GM06990 (cell line): ENCODE measurements at regions not wholly inside any gene's neighbourhood (a gene's known extent, or its start where the extent isn't known, plus 50 kb on each side); places are given as distances from the start of the nearest gene placed in this dataset.

Experiments used
- DNase-seq: peaks from one replicate; pipeline ENCODE4 v3.0.0-alpha.2; 2011; ENCODE audit not compliant: insufficient read length; ENCODE audit errors: extremely low read depth
- H3K27me3 ChIP-seq: replicated peaks from 2 replicates; pipeline ENCODE4 v1.6.0; 2011; ENCODE audit warnings: low read length; ENCODE audit not compliant: control insufficient read depth, insufficient read depth
- H3K36me3 ChIP-seq: 2 replicates; pipeline ENCODE4 v1.5.1; 2011; ENCODE audit warnings: low read length; ENCODE audit not compliant: control insufficient read depth, insufficient read depth
- H3K4me3 ChIP-seq: replicated peaks from 2 replicates; pipeline ENCODE4 v1.5.1; 2011; ENCODE audit warnings: low read depth, mild to moderate bottlenecking, control low read depth, low read length
- TF ChIP-seq, protein P1 (sequence below): IDR thresholded peaks from 2 replicates; pipeline ENCODE4 v1.5.1; 2011; ENCODE audit warnings: low read length, control low read depth, mild to moderate bottlenecking, inconsistent platforms; ENCODE audit not compliant: insufficient read depth, poor library complexity, severe bottlenecking

DNA sequence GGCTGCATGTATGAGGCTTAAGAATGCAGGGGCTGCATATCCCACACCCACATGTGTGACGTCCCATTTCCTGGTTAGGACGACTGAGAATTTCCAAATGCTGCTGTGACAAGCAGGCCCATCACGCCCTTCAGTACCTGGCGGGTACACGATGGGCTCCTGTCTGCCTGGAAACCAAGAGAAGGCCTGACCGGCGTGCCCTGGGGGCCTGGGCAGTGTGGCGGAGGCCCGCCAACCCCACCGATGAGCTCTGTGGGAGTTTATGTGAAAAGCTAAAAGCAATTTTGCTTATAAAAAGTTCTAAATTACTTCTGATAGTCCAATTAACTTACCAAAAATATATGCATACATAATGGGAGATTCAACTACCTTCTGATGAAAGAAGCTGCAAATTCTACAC, 837.3 kb downstream of the GALR1 start:
- H3K4me3 ChIP-seq = no peak overlapping the region
- H3K36me3 ChIP-seq = no peaks in the 10 kb centered on the region
- DNase-seq = no peak
- no peaks in the 10 kb centered on the region for H3K27me3 ChIP-seq
- TF ChIP-seq, protein P1, sequence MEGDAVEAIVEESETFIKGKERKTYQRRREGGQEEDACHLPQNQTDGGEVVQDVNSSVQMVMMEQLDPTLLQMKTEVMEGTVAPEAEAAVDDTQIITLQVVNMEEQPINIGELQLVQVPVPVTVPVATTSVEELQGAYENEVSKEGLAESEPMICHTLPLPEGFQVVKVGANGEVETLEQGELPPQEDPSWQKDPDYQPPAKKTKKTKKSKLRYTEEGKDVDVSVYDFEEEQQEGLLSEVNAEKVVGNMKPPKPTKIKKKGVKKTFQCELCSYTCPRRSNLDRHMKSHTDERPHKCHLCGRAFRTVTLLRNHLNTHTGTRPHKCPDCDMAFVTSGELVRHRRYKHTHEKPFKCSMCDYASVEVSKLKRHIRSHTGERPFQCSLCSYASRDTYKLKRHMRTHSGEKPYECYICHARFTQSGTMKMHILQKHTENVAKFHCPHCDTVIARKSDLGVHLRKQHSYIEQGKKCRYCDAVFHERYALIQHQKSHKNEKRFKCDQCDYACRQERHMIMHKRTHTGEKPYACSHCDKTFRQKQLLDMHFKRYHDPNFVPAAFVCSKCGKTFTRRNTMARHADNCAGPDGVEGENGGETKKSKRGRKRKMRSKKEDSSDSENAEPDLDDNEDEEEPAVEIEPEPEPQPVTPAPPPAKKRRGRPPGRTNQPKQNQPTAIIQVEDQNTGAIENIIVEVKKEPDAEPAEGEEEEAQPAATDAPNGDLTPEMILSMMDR = no peak

DNA sequence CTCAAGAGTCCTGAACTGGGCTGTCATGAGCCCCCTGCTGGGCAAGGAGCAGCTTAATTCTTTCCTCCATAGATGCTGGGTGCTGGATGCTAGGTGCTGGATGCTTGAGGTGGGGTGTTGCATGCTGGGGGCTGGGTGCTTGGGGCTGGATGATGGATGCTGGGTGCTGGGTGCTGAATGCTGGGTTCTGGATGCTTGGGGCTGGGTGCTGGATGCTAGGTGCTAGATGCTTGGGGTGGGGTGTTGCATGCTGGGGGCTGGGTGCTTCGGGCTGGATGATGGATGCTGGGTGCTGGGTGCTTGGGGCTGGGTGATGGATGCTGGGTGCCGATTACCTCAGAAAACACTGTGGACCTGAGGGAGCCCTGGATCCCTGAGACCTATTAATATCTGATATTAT, 837.7 kb downstream of the GALR1 start:
- TF ChIP-seq, protein P1 = no peak
- DNase-seq = no peak
- Histone ChIP-seq H3K4me3 (no peak overlapping the region), H3K27me3 (no peaks in the 10 kb centered on the region), H3K36me3 (no peaks in the 10 kb centered on the region)

DNA sequence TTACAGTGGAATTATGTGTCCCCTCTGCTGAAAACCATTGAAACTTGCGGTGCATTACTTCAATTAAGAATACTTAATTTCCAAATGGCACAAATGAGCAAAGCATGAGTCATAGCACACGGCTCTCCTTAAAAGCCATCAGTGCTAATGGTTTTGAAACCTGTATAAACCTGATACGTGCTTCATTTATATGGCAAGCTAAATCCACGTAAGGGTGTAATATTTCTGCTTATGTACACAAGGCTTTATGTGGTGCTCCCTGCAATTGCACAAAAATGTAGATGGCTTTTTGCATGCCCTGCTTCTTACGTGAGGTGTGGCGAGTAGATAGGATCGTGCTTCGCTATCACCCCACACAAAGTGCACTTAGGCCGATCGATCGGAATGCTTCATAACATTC, 840.9 kb downstream of the GALR1 start:
- no peak for DNase-seq
- H3K4me3 ChIP-seq = no peak overlapping the region
- no peaks in the 10 kb centered on the region for H3K27me3 ChIP-seq
- TF ChIP-seq, protein P1 = no peak
- H3K36me3 ChIP-seq = no peaks in the 10 kb centered on the region

DNA sequence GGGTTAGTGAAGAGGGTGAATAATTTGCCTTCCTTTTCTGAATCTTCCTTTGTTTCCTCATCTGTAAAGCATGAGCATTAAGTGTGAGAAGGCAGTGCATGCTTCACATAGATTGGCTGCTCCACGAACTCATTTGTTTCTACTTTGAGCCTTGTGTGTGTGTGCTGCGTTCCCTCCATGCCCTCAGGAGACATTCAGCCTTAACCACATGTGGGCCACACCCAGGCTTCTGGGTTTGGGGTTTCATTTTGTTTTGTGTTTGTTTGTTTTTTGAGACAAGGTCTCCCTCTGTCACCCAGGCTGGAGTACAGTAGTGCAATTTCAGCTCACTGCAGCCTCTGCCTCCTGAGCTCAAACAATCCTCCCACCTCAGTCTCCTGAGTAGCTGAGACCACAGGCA, 843.3 kb downstream of the GALR1 start:
- no peak for DNase-seq
- Histone ChIP-seq H3K4me3 (no peak overlapping the region), H3K36me3 (no peaks in the 10 kb centered on the region), H3K27me3 (no peaks in the 10 kb centered on the region)
- TF ChIP-seq, protein P1 = no peak

DNA sequence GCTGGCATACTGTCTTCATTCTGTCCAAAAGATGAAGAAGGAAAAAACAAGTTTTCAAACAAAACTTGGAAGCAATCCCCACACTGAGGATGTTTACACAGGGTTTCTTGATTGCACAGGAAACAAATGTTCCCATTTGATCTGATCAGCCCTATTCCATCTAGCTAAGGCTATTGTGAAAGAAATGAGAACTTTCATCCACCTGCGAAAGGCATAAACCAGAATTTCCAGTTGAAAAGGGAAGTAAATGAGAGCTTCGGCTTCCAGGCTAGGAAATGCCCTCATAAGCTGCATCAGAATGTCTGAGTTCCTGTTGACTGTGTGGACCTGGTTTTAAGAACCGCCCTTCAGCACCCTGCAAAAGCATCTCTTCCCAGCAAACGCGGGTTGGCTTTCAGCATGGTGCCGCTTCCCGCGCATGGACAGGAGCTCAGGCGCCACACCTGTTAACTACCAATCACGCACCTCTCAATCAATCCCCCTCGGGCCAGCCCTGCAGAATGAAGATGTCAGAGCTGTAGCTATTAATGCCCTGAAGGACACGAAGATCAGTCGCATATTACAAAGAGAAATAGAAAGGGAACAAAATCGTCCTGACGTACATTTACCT, 850.4 kb downstream of the GALR1 start:
- Histone ChIP-seq H3K4me3 (no peak overlapping the region), H3K27me3 (no peaks in the 10 kb centered on the region), H3K36me3 (no peaks in the 10 kb centered on the region)
- TF ChIP-seq, protein P1 = no peak
- DNase-seq = no peak

DNA sequence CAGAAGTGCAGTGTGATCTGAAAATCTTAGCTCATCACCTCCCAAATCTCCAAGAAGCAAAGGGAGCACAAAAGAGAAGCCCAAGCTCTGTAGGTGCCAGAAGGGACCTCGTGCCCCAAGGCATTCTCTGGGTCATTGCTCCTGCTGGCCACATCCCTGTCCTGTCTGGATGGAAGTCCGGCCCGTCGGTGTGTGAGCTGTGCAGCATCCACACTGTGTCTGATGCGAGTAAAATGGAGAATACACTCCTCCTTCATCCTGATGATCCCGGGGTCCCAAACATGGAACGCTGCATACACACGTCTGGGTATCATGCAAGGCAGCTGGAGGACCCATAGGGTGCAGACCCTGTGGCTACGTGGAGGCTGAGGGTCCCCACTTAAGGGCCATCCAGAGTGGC, 851.4 kb downstream of the GALR1 start:
- Histone ChIP-seq H3K36me3 (no peaks in the 10 kb centered on the region), H3K4me3 (no peak overlapping the region), H3K27me3 (no peaks in the 10 kb centered on the region)
- DNase-seq = no peak
- TF ChIP-seq, protein P1 = no peak
